ENCODE measurements at regions not wholly inside any gene's neighbourhood (a gene's known extent, or its start where the extent isn't known, plus 50 kb on each side); places are given as distances from the start of the nearest gene placed in this dataset.

GRCh38 chr7:121002-121785 is 71.2 kb upstream of the FAM20C start:
- H3K4me3 Mint-ChIP-seq = no peak overlapping the region
- no peaks in the 10 kb centered on the region for H3K36me3 Mint-ChIP-seq (ENCODE audit: insufficient read depth in 2 of 2)
- no peaks in the 10 kb centered on the region for H3K9me3 Mint-ChIP-seq
- peaks cover 5% of the 10 kb centered on the region for H3K27me3 Mint-ChIP-seq (ENCODE audit: low read depth)
- no peak overlapping the region for H3K27ac Mint-ChIP-seq
- DNase-seq = no peak
- no peak for ATAC-seq (replicated peaks in 1 of 2)
- no peaks in the 10 kb centered on the region for H3K4me1 Mint-ChIP-seq (ENCODE audit: low read depth)

GRCh38 chr7:123237-123636 is 69.1 kb upstream of the FAM20C start:
- Mint-ChIP-seq H3K4me1 (ENCODE audit: low read depth) (no peaks in the 10 kb centered on the region), H3K9me3 (no peaks in the 10 kb centered on the region), H3K4me3 (no peak overlapping the region), H3K27ac (no peak overlapping the region), H3K27me3 (ENCODE audit: low read depth) (peaks cover 5% of the 10 kb centered on the region), H3K36me3 (ENCODE audit: insufficient read depth in 2 of 2) (no peaks in the 10 kb centered on the region)
- DNase-seq (no peak), ATAC-seq (replicated peaks in 1 of 2) (no peak)

- ATAC-seq (replicated peaks in 1 of 2) (no peak), DNase-seq (no peak)
- no peak overlapping the region for H3K4me3 Mint-ChIP-seq
- H3K9me3 Mint-ChIP-seq = no peaks in the 10 kb centered on the region
- H3K27ac Mint-ChIP-seq = no peak overlapping the region
- no peaks in the 10 kb centered on the region for H3K27me3 Mint-ChIP-seq (ENCODE audit: low read depth)
- H3K4me1 Mint-ChIP-seq (ENCODE audit: low read depth) = no peaks in the 10 kb centered on the region
- H3K36me3 Mint-ChIP-seq (ENCODE audit: insufficient read depth in 2 of 2) = no peaks in the 10 kb centered on the region
Observed at GRCh38 chr7:124130-124949, 68.0 kb upstream of the FAM20C start.

GRCh38 chr7:125061-125475 is 67.3 kb upstream of the FAM20C start:
- DNase-seq (no peak), ATAC-seq (replicated peaks in 1 of 2) (no peak)
- no peaks in the 10 kb centered on the region for H3K9me3 Mint-ChIP-seq
- no peak overlapping the region for H3K27ac Mint-ChIP-seq
- H3K4me1 Mint-ChIP-seq (ENCODE audit: low read depth) = no peaks in the 10 kb centered on the region
- H3K4me3 Mint-ChIP-seq = no peak overlapping the region
- H3K36me3 Mint-ChIP-seq (ENCODE audit: insufficient read depth in 2 of 2) = no peaks in the 10 kb centered on the region
- H3K27me3 Mint-ChIP-seq (ENCODE audit: low read depth) = no peaks in the 10 kb centered on the region

GRCh38 chr7:125661-126060 is 66.7 kb upstream of the FAM20C start:
- Mint-ChIP-seq H3K27ac (no peak overlapping the region), H3K4me1 (ENCODE audit: low read depth) (no peaks in the 10 kb centered on the region), H3K9me3 (no peaks in the 10 kb centered on the region), H3K27me3 (ENCODE audit: low read depth) (no peaks in the 10 kb centered on the region), H3K36me3 (ENCODE audit: insufficient read depth in 2 of 2) (no peaks in the 10 kb centered on the region), H3K4me3 (no peak overlapping the region)
- DNase-seq (no peak), ATAC-seq (replicated peaks in 1 of 2) (no peak)

- no peaks in the 10 kb centered on the region for H3K4me1 Mint-ChIP-seq (ENCODE audit: low read depth)
- no peaks in the 10 kb centered on the region for H3K27me3 Mint-ChIP-seq (ENCODE audit: low read depth)
- DNase-seq (no peak), ATAC-seq (replicated peaks in 1 of 2) (no peak)
- no peaks in the 10 kb centered on the region for H3K9me3 Mint-ChIP-seq
- H3K4me3 Mint-ChIP-seq = no peak overlapping the region
- no peak overlapping the region for H3K27ac Mint-ChIP-seq
- no peaks in the 10 kb centered on the region for H3K36me3 Mint-ChIP-seq (ENCODE audit: insufficient read depth in 2 of 2)
Observed at GRCh38 chr7:126368-126767, 66.0 kb upstream of the FAM20C start.

- Mint-ChIP-seq H3K36me3 (ENCODE audit: insufficient read depth in 2 of 2) (no peaks in the 10 kb centered on the region), H3K27ac (no peak overlapping the region), H3K4me1 (ENCODE audit: low read depth) (no peaks in the 10 kb centered on the region), H3K27me3 (ENCODE audit: low read depth) (no peaks in the 10 kb centered on the region), H3K9me3 (no peaks in the 10 kb centered on the region), H3K4me3 (no peak overlapping the region)
- DNase-seq = no peak
- ATAC-seq (replicated peaks in 1 of 2) = no peak
Observed at GRCh38 chr7:127064-127598, 65.2 kb upstream of the FAM20C start.

- no peak overlapping the region for H3K4me3 Mint-ChIP-seq
- H3K4me1 Mint-ChIP-seq (ENCODE audit: low read depth) = no peaks in the 10 kb centered on the region
- H3K27me3 Mint-ChIP-seq (ENCODE audit: low read depth) = no peaks in the 10 kb centered on the region
- DNase-seq (no peak), ATAC-seq (replicated peaks in 1 of 2) (no peak)
- no peaks in the 10 kb centered on the region for H3K36me3 Mint-ChIP-seq (ENCODE audit: insufficient read depth in 2 of 2)
- H3K9me3 Mint-ChIP-seq = no peaks in the 10 kb centered on the region
- H3K27ac Mint-ChIP-seq = no peak overlapping the region
Observed at GRCh38 chr7:128171-129080, 63.9 kb upstream of the FAM20C start.

- Mint-ChIP-seq H3K9me3 (no peaks in the 10 kb centered on the region), H3K27ac (no peak overlapping the region), H3K4me3 (no peak overlapping the region), H3K27me3 (ENCODE audit: low read depth) (no peaks in the 10 kb centered on the region), H3K4me1 (ENCODE audit: low read depth) (no peaks in the 10 kb centered on the region), H3K36me3 (ENCODE audit: insufficient read depth in 2 of 2) (no peaks in the 10 kb centered on the region)
- DNase-seq (no peak), ATAC-seq (replicated peaks in 1 of 2) (no peak)
Observed at GRCh38 chr7:129366-130221, 62.8 kb upstream of the FAM20C start.

- Mint-ChIP-seq H3K27me3 (ENCODE audit: low read depth) (no peaks in the 10 kb centered on the region), H3K36me3 (ENCODE audit: insufficient read depth in 2 of 2) (no peaks in the 10 kb centered on the region), H3K27ac (no peak overlapping the region), H3K9me3 (no peaks in the 10 kb centered on the region), H3K4me3 (no peak overlapping the region), H3K4me1 (ENCODE audit: low read depth) (no peaks in the 10 kb centered on the region)
- ATAC-seq (replicated peaks in 1 of 2) (no peak), DNase-seq (no peak)
Observed at GRCh38 chr7:130222-130572, 62.2 kb upstream of the FAM20C start.

- H3K27ac Mint-ChIP-seq = no peak overlapping the region
- H3K27me3 Mint-ChIP-seq (ENCODE audit: low read depth) = no peaks in the 10 kb centered on the region
- H3K4me1 Mint-ChIP-seq (ENCODE audit: low read depth) = no peaks in the 10 kb centered on the region
- no peaks in the 10 kb centered on the region for H3K9me3 Mint-ChIP-seq
- no peaks in the 10 kb centered on the region for H3K36me3 Mint-ChIP-seq (ENCODE audit: insufficient read depth in 2 of 2)
- no peak for ATAC-seq (replicated peaks in 1 of 2)
- no peak overlapping the region for H3K4me3 Mint-ChIP-seq
- no peak for DNase-seq
Observed at GRCh38 chr7:130875-131780, 61.2 kb upstream of the FAM20C start.

Measured in activated T-cell treated with anti-CD3 and anti-CD28 coated beads, Interleukin-2, amount 50 U/mL, for 72 hours (primary cell).